Activated B cell treated with CpG ODN at 0.5 μM for 24 hours (primary cell): ENCODE measurements at regions not wholly inside any gene's neighbourhood (a gene's known extent, or its start where the extent isn't known, plus 50 kb on each side); places are given as distances from the start of the nearest gene placed in this dataset.

Experiments
- ATAC-seq: fragments of 200-7000 bp; cut with Tn5 transposase; one replicate; pipeline ENCODE4 v1.10.0; 2021; ENCODE audit warnings: low read depth, mild to moderate bottlenecking, moderate library complexity
- CTCF ChIA-PET: fragments of 350-600 bp; sonication (Branson Sonifier 250); formaldehyde crosslinking; loops from one replicate; lab custom pipeline; 2021; ENCODE audit warnings: antibody characterized with exemption; lab: Charles Lee
- POLR2A ChIA-PET: fragments of 350-600 bp; sonication (Branson Sonifier 250); formaldehyde crosslinking; loops from one replicate; lab custom pipeline; 2021; ENCODE audit warnings: antibody characterized with exemption; lab: Charles Lee
- DNase-seq: peaks from one replicate; pipeline ENCODE4 v3.0.0; 2022
- H3K27ac Mint-ChIP-seq: one replicate; pipeline ENCODE4 v1.8.0; 2020; ENCODE audit warnings: mixed read lengths
- H3K27me3 Mint-ChIP-seq: one replicate; pipeline ENCODE4 v1.8.0; 2021; ENCODE audit warnings: mixed read lengths
- H3K36me3 Mint-ChIP-seq: one replicate; pipeline ENCODE4 v1.8.0; 2021; ENCODE audit warnings: low read depth, mixed read lengths
- H3K4me1 Mint-ChIP-seq: one replicate; pipeline ENCODE4 v1.8.0; 2021; ENCODE audit warnings: mixed read lengths
- H3K4me3 Mint-ChIP-seq: one replicate; pipeline ENCODE4 v1.8.0; 2020; ENCODE audit warnings: mild to moderate bottlenecking, mixed read lengths
- H3K9me3 Mint-ChIP-seq: one replicate; pipeline ENCODE4 v1.8.0; 2020; ENCODE audit warnings: mixed read lengths
- intact Hi-C: fragments of 100-400 bp; cut with micrococcal nuclease; formaldehyde crosslinking; loops from one replicate; pipeline ENCODE4 v1.15.1; 2024
- TF ChIP-seq, protein P1 (sequence below): fragments of 200-600 bp; IDR thresholded peaks from one replicate; pipeline ENCODE4 v1.8.0; 2022; ENCODE audit warnings: antibody characterized with exemption, mild to moderate bottlenecking

DNA sequence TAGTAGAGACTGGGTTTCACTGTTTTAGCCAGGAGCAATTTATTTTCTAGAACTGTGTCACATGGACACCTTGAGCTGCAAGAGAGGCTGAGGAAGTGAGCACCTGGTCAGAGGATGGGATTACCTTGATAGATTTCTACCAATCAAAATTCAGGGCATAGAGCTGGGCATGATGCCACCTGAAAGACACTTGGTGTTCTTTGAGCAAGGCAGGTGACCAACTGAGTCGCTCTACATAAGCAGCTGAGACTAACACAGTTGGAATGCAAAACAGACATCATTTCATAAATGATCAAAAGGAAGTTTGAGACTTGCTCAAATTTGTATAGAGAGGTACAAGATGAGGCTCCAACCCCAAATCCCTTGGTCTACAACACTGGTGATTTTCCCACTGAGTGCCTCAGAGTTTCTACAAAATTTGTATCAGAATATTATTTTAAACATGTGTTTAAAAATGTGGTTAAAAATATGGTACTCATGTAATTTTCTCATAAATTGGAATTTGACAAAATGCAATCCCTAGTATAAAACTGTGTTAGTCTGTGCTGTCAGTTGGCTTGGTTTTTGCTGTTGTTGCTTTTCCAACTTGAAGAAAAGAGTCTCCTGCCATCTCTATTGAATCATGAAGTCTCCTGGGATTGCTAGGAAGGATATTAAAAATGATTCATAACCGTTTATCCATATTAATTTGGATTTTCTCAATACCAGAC lies 156.4 kb upstream of the MDFIC start:
- no peaks in the 10 kb centered on the region for H3K9me3 Mint-ChIP-seq

DNA sequence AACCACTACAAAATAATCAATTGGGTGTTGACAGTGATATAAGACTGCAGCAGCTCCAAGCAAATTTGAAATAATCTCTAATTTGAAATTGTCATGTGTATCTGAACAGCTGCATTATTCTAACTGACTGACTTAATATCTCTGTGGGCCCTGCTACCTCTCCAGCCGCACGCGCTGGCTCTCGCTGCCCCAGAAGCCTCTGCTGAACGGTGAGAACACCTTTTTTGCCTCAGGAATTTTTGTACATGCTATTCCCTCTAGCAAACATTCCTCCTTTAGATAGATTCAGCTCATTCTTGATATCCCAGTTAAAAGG lies 155.9 kb upstream of the MDFIC start:
- no peak overlapping the region for H3K4me3 Mint-ChIP-seq
- no peak for ATAC-seq
- TF ChIP-seq, protein P1, sequence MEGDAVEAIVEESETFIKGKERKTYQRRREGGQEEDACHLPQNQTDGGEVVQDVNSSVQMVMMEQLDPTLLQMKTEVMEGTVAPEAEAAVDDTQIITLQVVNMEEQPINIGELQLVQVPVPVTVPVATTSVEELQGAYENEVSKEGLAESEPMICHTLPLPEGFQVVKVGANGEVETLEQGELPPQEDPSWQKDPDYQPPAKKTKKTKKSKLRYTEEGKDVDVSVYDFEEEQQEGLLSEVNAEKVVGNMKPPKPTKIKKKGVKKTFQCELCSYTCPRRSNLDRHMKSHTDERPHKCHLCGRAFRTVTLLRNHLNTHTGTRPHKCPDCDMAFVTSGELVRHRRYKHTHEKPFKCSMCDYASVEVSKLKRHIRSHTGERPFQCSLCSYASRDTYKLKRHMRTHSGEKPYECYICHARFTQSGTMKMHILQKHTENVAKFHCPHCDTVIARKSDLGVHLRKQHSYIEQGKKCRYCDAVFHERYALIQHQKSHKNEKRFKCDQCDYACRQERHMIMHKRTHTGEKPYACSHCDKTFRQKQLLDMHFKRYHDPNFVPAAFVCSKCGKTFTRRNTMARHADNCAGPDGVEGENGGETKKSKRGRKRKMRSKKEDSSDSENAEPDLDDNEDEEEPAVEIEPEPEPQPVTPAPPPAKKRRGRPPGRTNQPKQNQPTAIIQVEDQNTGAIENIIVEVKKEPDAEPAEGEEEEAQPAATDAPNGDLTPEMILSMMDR: no peak
- H3K27ac Mint-ChIP-seq: no peak overlapping the region
- intact Hi-C loops: no loop called here
- no peaks in the 10 kb centered on the region for H3K4me1 Mint-ChIP-seq
- POLR2A ChIA-PET: no interaction called here
- CTCF ChIA-PET: no interaction called here
- H3K9me3 Mint-ChIP-seq: no peaks in the 10 kb centered on the region
- peaks cover 5% of the 10 kb centered on the region for H3K27me3 Mint-ChIP-seq
- no peaks in the 10 kb centered on the region for H3K36me3 Mint-ChIP-seq
- DNase-seq: no peak

More for the DNA sequence above, 156.4 kb upstream of the MDFIC start:
- CTCF ChIA-PET: no interaction called here
- Mint-ChIP-seq H3K4me3 (no peak overlapping the region), H3K27ac (no peak overlapping the region), H3K36me3 (no peaks in the 10 kb centered on the region), H3K4me1 (no peaks in the 10 kb centered on the region), H3K27me3 (peaks cover 5% of the 10 kb centered on the region)
- ATAC-seq: no peak
- no peak for DNase-seq
- intact Hi-C loops: no loop called here
- TF ChIP-seq, protein P1: no peak
- POLR2A ChIA-PET: no interaction called here

DNA sequence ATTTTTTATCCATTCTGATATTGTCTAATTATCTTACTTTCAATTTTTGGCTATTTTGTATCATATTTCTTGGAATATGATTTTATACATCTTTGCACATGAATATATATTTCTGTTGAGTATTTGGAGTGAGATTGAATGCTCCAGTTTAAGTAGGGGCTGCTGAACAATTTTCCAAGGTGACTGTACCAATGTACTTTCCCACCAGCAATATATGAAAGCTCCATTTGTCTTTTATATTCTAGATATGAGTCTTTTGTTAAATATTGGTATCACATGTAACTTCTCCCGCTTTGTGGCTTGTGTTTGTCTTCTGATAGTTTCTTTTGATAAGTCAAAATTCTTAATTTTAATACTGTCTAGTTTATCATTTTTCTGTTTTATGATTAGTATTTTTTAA lies 144.6 kb upstream of the MDFIC start:
- intact Hi-C loops: no loop called here
- H3K36me3 Mint-ChIP-seq: no peaks in the 10 kb centered on the region
- H3K27me3 Mint-ChIP-seq: peaks cover 3% of the 10 kb centered on the region
- DNase-seq: no peak
- no peak overlapping the region for H3K4me3 Mint-ChIP-seq
- H3K27ac Mint-ChIP-seq: no peak overlapping the region
- TF ChIP-seq, protein P1: no peak
- H3K9me3 Mint-ChIP-seq: no peaks in the 10 kb centered on the region
- no peaks in the 10 kb centered on the region for H3K4me1 Mint-ChIP-seq
- CTCF ChIA-PET: no interaction called here
- no peak for ATAC-seq
- POLR2A ChIA-PET: no interaction called here

DNA sequence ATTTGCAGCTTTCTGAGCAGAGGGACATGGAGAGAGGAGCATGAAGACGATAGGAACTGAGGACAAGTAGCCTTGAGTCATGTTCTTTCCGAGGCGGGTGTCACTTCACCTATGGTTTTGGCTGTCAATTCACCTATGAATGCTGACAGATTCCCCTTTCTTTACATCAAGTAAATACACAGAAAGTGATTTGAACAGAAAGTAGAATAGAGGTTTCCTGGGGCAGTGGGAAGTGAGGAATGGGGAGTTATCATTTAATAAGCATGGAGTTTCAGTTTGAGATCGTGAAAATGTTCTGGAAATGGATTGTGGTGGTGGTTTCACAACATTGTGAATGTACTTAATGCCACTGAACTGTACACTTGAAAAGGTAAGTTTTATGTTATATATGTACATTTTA lies 138.4 kb upstream of the MDFIC start:
- Mint-ChIP-seq H3K9me3 (peaks cover under 1% of the 10 kb centered on the region), H3K4me3 (no peak overlapping the region), H3K4me1 (no peaks in the 10 kb centered on the region), H3K27me3 (peaks cover 2% of the 10 kb centered on the region), H3K27ac (no peak overlapping the region), H3K36me3 (no peaks in the 10 kb centered on the region)
- intact Hi-C loops: no loop called here
- POLR2A ChIA-PET: no interaction called here
- CTCF ChIA-PET: no interaction called here
- ATAC-seq (no peak), DNase-seq (no peak)
- TF ChIP-seq, protein P1: no peak

DNA sequence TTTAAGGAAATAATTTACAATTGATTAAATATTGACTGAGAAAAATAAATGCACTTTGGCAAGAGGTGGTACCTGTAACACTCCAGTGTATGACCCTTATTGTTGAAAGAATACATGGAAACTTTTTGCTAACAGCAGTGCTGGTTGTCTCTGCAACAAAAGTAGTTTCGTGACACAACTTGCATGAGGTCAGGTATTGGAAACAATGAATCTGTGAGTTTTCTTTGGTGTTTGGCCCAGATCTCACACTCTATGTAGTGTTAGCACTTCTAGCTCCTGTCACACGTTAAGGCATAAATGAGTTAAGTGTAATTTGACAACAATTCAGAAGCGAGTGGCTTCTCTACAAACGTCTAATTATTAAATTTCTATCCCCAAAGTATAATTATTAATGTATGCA lies 137.7 kb upstream of the MDFIC start:
- ChIA-PET CTCF (no interaction called here), POLR2A (no interaction called here)
- Mint-ChIP-seq H3K27me3 (peaks cover 2% of the 10 kb centered on the region), H3K36me3 (no peaks in the 10 kb centered on the region), H3K4me3 (no peak overlapping the region), H3K9me3 (peaks cover 2% of the 10 kb centered on the region), H3K4me1 (no peaks in the 10 kb centered on the region), H3K27ac (no peak overlapping the region)
- intact Hi-C loops: no loop called here
- ATAC-seq: no peak
- TF ChIP-seq, protein P1: no peak
- DNase-seq: no peak
